SW480 (cell line): ENCODE measurements at regions not wholly inside any gene's neighbourhood (a gene's known extent, or its start where the extent isn't known, plus 50 kb on each side); places are given as distances from the start of the nearest gene placed in this dataset.
"Not testable (repeated sequence)": the region's sequence is repeated elsewhere in the genome, so short reads cannot be mapped to it uniquely, and the experiment has no call there.

Source experiments
- DNase-seq: peaks from one replicate; pipeline ENCODE4 v3.0.0-alpha.2; 2016; ENCODE audit warnings: low spot score

DNA sequence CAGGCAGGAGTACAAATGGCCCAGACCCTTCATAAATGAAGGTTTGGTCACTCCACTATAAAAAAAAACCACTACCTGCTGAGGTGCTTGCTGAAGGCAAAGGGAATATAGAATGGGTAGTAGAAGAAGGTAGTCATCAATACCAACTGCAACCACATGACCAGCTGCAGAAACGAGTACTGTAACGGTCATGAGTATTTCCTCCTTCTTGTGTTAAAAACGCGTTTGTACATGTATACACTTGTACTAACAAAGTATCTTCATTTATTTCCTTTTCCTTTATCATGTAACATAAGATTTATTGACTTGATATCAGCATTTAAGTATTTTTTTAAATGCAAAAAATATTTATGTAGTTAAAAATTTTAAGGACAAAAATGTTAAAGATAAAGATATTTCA lies 238.6 kb downstream of the TFAP2B start:
- no peak for DNase-seq

DNA sequence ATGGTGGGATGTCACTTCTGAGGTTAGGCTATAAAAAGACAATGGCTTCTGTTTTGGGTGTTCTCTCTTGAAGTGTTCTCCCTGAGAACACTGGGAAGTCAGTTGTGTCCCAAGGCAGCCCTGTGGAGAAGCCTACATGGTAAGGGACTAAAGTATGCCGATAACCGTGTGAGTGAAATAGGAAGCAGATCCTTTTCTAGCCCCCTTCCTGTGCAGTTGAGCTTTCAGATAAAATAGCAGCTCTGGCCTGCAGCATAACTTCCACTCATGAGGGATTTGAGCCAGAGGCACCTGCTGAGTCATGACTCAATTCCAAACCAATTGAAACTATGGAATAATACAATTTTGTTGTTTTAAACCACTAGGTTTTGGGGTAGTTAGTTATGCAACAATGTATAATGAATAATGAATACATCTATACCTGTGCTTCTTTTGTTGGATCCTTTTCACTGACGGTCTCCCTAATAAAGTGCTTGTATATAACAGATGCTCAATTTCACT lies 241.6 kb downstream of the TFAP2B start:
- DNase-seq, result no peak

DNA sequence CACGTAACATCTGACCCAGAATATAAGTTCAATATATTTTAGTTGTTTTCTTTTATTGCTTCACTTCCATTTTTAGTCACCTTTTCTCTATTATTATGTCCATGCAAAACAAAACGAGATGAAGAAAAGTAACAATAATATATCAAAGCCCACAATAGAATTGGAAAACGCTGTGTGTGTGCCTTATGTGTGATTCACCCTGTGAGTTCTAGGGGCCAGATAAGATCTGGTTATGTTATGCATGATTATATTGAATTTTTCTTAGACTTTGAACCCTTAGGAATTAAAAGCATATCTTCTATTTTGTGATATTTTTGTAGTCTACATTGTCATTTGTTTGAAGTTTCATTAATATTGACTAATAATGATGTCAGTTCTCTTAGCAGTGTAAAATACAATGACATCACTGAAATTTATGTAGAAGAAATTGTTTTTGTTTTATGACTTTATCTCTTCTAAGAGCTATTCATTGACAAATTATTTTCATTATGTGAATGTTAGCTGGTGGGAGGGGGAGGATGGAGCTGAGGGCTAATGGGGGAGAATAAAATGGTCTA lies 243.6 kb downstream of the TFAP2B start:
- no peak for DNase-seq

GRCh38 chr6:51077821-51078518 lies 259.3 kb downstream of the TFAP2B start:
- DNase-seq, result no peak

DNA sequence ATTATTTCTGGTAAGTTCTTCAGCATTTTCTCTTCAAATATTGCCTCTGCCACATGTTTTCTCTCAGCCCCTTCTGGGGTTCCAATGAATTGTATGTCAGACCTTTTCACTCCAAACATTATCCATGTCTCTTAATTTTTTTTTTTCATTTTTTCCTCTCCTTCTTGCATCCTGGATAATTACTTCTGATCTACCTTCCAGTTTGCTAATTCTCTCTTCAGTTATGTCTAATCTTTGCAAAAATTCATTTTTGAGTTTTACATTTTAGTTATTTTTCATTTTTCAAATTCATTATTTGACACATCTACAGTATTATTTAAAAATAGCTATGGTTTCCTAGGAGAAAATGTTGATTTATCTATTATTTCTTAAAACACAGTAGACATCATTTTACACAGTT lies 271.7 kb downstream of the TFAP2B start:
- no peak for DNase-seq

- no peak for DNase-seq
Observed at GRCh38 chr6:51093871-51094270, 275.2 kb downstream of the TFAP2B start.

- no peak for DNase-seq
Observed at GRCh38 chr6:51094271-51094670, 275.6 kb downstream of the TFAP2B start.

DNA sequence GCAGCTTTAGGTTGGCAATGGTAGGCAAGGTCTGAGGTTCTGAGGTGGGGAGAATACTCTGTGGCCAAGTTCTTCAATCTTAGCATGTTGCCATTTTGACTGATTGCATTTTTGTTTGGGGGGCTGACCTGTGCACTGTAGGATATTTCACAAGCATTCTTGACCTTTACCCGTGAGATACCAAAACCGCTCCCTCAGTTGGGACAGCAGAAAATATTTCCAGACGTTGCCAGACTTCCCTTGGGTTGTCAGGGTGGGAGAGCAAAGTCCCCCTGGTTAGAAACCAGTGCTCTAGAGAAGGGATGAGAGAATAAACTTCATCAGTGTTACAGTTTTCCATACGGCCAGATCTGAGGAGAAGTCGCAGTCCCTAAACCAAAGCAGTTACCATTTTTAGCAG lies 279.6 kb downstream of the TFAP2B start:
- DNase-seq, result no peak

- DNase-seq, result no peak
Observed at GRCh38 chr6:51098791-51099190, 280.1 kb downstream of the TFAP2B start.

DNA sequence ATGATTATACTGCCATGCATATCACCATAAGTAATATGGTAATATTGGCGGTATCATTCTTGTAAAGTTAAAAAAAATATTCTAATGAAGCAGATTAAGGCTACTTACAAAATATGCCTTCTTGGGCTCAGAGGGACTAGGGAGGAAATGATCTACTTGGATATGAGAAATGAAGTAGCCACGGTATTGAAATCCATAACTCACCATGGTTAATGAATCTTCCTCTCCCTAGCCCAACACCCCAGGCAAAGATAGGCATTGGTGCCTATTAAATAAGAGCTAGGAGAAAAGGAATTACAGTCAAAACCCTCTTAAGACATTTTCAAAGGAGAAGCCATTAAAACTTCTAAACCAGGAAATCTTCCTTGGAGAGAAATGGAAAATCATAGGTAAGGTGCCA lies 280.5 kb downstream of the TFAP2B start:
- no peak for DNase-seq

- no peak for DNase-seq
Observed at GRCh38 chr6:51105357-51105756, 286.7 kb downstream of the TFAP2B start.

- DNase-seq, result no peak
Observed at GRCh38 chr6:51107769-51108203, 289.1 kb downstream of the TFAP2B start.

DNA sequence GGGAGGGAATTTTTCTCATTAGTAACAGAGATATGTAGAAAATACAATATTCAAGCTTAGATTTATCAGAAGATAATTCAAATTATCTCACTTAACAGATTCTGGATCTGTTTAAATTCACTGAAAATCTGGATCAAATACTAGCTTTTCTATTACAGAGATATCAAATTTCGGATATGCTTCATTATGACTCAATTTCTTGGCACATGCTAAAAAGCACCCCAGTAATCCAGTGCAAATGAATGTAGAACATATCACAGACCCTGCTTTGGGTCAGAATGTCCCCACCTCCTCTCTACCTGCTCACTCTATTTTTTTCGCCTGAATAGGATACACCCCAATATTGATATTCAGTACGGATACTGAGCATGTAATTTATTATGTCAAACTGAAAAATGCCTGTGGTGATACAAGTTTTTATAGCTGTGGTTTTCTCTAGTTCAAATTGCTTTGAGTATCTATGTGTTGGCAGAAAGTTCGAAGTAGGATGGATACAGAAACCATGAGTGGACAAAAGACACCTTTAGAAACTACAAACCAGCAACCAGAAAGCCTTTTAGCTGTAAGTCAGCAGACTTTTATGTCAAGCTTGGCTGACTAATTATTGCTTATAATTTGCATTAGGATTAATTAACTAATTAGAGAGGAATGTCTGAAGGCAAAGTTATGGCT lies 290.0 kb downstream of the TFAP2B start:
- DNase-seq, result no peak

DNA sequence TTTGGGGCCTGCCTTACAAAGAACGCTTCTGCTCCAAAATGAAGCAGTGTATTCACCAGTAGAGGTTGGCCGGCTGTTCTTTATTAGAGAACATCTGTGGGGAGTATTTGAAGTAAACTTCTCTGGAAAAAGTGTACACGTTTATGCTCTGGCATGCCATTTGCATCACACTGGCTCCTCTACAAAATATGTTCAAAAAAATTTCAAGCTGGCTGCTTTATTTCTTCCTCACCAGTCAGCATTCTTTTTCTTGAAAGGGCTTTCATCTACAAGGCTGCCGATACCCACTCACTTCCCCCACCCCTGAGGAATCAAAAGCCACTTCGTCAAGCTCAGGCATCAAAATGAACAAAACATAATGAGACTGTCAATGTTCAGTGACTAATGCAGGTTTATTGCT lies 294.1 kb downstream of the TFAP2B start:
- DNase-seq, result no peak

DNA sequence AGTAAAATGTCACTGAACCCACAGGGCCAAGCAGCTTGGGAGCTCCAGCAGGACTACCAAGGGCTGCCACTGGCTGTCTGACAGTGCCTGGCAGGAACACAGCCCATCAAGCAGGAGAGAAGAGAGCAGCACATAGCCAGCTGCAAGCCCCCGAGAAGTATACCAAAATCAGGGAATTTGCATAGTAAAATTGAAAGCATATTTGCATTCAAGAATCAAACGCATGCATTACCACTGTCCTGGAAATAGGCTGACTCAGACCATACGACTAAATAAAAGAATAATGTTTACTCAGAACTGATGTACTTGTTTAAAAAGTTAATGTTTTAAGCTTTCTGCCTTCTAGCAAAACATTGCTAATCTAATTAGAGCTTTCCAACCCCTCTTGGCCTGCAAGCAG lies 298.1 kb downstream of the TFAP2B start:
- no peak for DNase-seq

DNA sequence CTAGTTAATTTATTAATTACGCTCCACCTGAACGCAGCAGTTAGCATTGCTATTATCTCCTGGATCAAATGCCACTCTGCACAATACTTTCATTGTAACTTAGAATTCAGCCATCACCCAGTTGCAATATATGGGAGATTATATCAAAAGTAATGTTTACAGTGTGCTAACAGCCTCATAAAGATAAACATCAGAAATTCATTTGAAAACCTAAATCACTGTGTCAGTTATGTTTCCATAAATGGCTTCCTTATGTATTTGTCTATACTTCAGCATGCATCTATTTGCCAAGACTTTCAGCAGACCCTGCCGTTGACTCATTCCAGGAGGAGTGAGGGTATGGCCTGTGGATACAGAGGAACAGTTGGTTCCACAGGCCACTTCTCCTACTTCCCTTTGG lies 300.1 kb downstream of the TFAP2B start:
- DNase-seq, result no peak

- DNase-seq, result no peak
Observed at GRCh38 chr6:51120016-51120415, 301.3 kb downstream of the TFAP2B start.

- DNase-seq, result not testable (repeated sequence)
Observed at GRCh38 chr6:51121380-51121976, 302.8 kb downstream of the TFAP2B start.

DNA sequence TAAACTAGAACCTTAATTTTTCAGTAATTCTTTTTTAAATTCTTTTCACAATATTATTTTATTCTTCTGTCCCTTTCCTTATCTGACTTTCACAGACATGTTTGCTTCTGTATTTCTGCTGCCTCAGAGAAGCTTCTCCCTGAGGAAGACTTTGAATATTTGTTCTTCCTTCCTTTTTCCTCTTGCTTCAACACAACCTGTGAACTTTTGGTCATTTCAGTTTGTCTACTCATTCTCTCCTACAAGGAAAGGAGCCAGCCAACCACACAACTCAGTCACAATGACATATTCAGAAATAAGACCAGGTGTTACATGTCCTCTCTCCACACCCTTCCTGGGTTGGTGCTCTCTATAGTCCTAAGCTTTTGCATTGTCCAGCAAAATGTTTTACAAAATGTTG lies 310.4 kb downstream of the TFAP2B start:
- DNase-seq, result no peak

GRCh38 chr6:51137777-51138176 lies 319.1 kb downstream of the TFAP2B start:
- DNase-seq, result no peak

DNA sequence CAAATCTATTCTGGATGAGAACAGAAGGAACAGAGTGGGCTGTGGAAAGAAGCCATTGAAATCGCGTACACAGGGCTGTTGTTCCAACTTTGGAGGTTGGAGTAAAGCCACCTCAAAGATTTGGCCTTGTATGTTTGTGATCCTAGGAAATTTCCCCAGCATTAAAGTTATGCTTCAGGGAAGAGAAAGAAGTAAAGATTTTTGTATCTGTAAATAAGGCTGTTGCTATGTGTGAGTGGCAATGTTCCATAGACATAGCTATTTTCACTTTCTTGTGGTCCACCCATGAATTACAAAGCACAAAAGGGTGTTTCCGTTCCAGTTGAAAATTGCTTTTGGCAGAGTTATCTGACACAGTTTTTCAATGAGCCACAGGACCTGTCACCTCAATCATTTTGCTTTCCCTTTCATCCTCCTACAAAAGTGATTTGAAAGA lies 321.3 kb downstream of the TFAP2B start:
- DNase-seq, result no peak

DNA sequence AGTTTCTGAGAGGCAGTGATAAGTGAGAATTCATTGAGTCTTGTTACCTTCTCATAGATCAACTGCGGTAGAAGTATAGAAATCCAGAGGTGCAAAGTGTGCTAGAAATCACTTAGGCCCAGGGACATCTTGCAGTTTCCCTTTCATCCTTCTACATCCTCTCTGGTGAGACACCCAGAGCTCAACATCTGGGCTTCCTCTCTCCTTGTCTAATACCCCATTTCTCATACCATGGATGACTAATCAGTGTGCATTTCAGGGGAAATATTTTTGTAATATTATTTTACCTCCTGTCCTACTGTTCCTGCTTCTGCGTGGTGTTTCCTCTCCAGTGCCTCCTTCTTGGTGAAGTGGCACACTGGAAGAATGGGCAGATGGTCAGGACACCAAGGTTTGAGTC lies 322.4 kb downstream of the TFAP2B start:
- no peak for DNase-seq

- no peak for DNase-seq
Observed at GRCh38 chr6:51147756-51148155, 329.1 kb downstream of the TFAP2B start.
